Liver (tissue), 8 donors: ENCODE measurements at regions not wholly inside any gene's neighbourhood (a gene's known extent, or its start where the extent isn't known, plus 50 kb on each side); places are given as distances from the start of the nearest gene placed in this dataset.

Experiments
- DNase-seq: peaks from one replicate; pipeline ENCODE4 v3.0.0-alpha.2; 2017; ENCODE audit warnings: low spot score
- H3K27ac ChIP-seq, 2 donors: one replicate each; pipeline ENCODE4 v1.7.0; 2013; ENCODE audit warnings: inconsistent platforms in 2 of 2, low read length in 2 of 2, control low read depth in 1 of 2, low read depth in 1 of 2, mild to moderate bottlenecking in 1 of 2
- H3K27me3 ChIP-seq, 4 donors: one replicate each; pipeline versions ENCODE4 v1.6.1 to v1.7.0; 2013; ENCODE audit warnings: low read length in 3 of 4, inconsistent platforms in 1 of 4, mild to moderate bottlenecking in 1 of 4, moderate library complexity in 1 of 4; ENCODE audit not compliant: control insufficient read depth in 4 of 4, insufficient read depth in 4 of 4
- H3K36me3 ChIP-seq, 4 donors: one replicate each; pipeline versions ENCODE4 v1.6.1 to v1.7.0; 2013; ENCODE audit warnings: low read length in 3 of 4, mild to moderate bottlenecking in 3 of 4, low read depth in 1 of 4, moderate library complexity in 1 of 4; ENCODE audit not compliant: control insufficient read depth in 4 of 4, insufficient read depth in 3 of 4
- H3K4me1 ChIP-seq, 4 donors: one replicate each; pipeline versions ENCODE4 v1.6.1 to v1.7.0; 2013; ENCODE audit warnings: low read length in 3 of 4, mild to moderate bottlenecking in 3 of 4, moderate library complexity in 1 of 4; ENCODE audit not compliant: control insufficient read depth in 4 of 4, insufficient read depth in 4 of 4
- H3K4me3 ChIP-seq, 3 donors: one replicate each; pipeline versions ENCODE4 v1.6.1 to v1.7.0; 2013; ENCODE audit warnings: low read length in 3 of 3, control low read depth in 1 of 3, low read depth in 1 of 3, mild to moderate bottlenecking in 1 of 3
- H3K9ac ChIP-seq, 2 donors: one replicate each; pipeline ENCODE4 v1.7.0; 2013; ENCODE audit warnings: low read length in 2 of 2, mild to moderate bottlenecking in 2 of 2, moderate library complexity in 2 of 2, control low read depth in 1 of 2, low read depth in 1 of 2
- H3K9me3 ChIP-seq, 4 donors: one replicate each; pipeline versions ENCODE4 v1.6.1 to v1.7.0; 2013; ENCODE audit warnings: low read length in 3 of 4; ENCODE audit not compliant: control insufficient read depth in 4 of 4
- ATF3 ChIP-seq: IDR thresholded peaks from 2 replicates; pipeline ENCODE4 v1.6.1; 2016; ENCODE audit warnings: antibody characterized with exemption
- CTCF ChIP-seq: fragments of 150-350 bp; IDR thresholded peaks from 2 replicates; pipeline ENCODE4 v1.5.1; 2017; ENCODE audit warnings: improper control_type of control experiment, low read depth, low read length; ENCODE audit not compliant: missing input control
- EGR1 ChIP-seq, 2 donors: IDR thresholded peaks; 2 replicates each; pipeline ENCODE4 v1.6.1; 2016 to 2018; ENCODE audit warnings: antibody characterized with exemption in 2 of 2, low read depth in 2 of 2
- FOXA1 ChIP-seq: IDR thresholded peaks from 2 replicates; pipeline ENCODE4 v1.6.1; 2016; ENCODE audit warnings: antibody characterized with exemption
- GABPA ChIP-seq, 2 donors: IDR thresholded peaks in 1 of 2; conservative IDR thresholded peaks in 1 of 2; 2 replicates each; pipeline ENCODE4 v1.6.1; 2016; ENCODE audit warnings: antibody characterized with exemption in 2 of 2, mild to moderate bottlenecking in 1 of 2, moderate library complexity in 1 of 2
- HNF4A ChIP-seq, 2 donors: conservative IDR thresholded peaks; 2 replicates each; pipeline ENCODE4 v1.6.1; 2016; ENCODE audit warnings: antibody characterized with exemption in 2 of 2, mild to moderate bottlenecking in 2 of 2
- HNF4G ChIP-seq: IDR thresholded peaks from 2 replicates; pipeline ENCODE4 v1.6.1; 2016; ENCODE audit warnings: antibody characterized with exemption
- JUND ChIP-seq, 2 donors: IDR thresholded peaks; 2 replicates each; pipeline ENCODE4 v1.6.1; 2016; ENCODE audit warnings: antibody characterized with exemption in 2 of 2
- MAX ChIP-seq: IDR thresholded peaks from 2 replicates; pipeline ENCODE4 v1.6.1; 2016; ENCODE audit warnings: antibody characterized with exemption
- NR2F2 ChIP-seq: IDR thresholded peaks from 2 replicates; pipeline ENCODE4 v1.6.1; 2016; ENCODE audit warnings: antibody characterized with exemption
- RAD21 ChIP-seq, 2 donors: IDR thresholded peaks; 2 replicates each; pipeline ENCODE4 v1.6.1; 2016; ENCODE audit warnings: antibody characterized with exemption in 2 of 2, mild to moderate bottlenecking in 2 of 2
- REST ChIP-seq: IDR thresholded peaks from 2 replicates; pipeline ENCODE4 v1.6.1; 2016; ENCODE audit warnings: antibody characterized with exemption, mild to moderate bottlenecking
- RXRA ChIP-seq, 2 donors: IDR thresholded peaks; 2 replicates each; pipeline ENCODE4 v1.6.1; 2017 to 2018; ENCODE audit warnings: antibody characterized with exemption in 2 of 2, mild to moderate bottlenecking in 1 of 2
- SP1 ChIP-seq: IDR thresholded peaks from 2 replicates; pipeline ENCODE4 v1.6.1; 2018; ENCODE audit warnings: antibody characterized with exemption, mild to moderate bottlenecking
- TAF1 ChIP-seq: conservative IDR thresholded peaks from 2 replicates; pipeline ENCODE4 v1.6.1; 2016; ENCODE audit warnings: antibody characterized with exemption, mild to moderate bottlenecking
- YY1 ChIP-seq: IDR thresholded peaks from 2 replicates; pipeline ENCODE4 v1.6.1; 2016; ENCODE audit warnings: antibody characterized with exemption, mild to moderate bottlenecking
- ZBTB33 ChIP-seq: IDR thresholded peaks from 2 replicates; pipeline ENCODE4 v1.6.1; 2016; ENCODE audit warnings: antibody characterized with exemption
- WGBS: extraction: QIAGEN DNeasy Blood & Tissue Kit; methylation state at CpG from one replicate; pipeline ENCODE4 v1.1.7; 2013; 5-methylcytosine and 5-hydroxymethylcytosine counted together
- donor health status: healthy.
- donor health status: healthy.
- donor health status: healthy.
- donor health status: healthy.
- donor health status: healthy.

- no peaks in the 10 kb centered on the region for H3K36me3 ChIP-seq
- H3K27me3 ChIP-seq: no peaks in the 10 kb centered on the region
- no peak overlapping the region for H3K9ac ChIP-seq
- no peaks in the 10 kb centered on the region for H3K4me1 ChIP-seq
- no peak overlapping the region for H3K4me3 ChIP-seq
- DNase-seq: no peak
- 91% methylated on average over 5 of the region's 5 CpGs for WGBS
- TF ChIP-seq YY1 (no peak), EGR1 (IDR thresholded peaks at IDR 0.05; ENCODE audit: low read depth in 2 of 2) (no peak), RXRA (IDR thresholded peaks at IDR 0.05) (no peak), ATF3 (no peak), JUND (IDR thresholded peaks at IDR 0.05) (no peak), RAD21 (IDR thresholded peaks at IDR 0.05) (no peak), ZBTB33 (no peak), GABPA (IDR thresholded peaks at IDR 0.05 in 1 of 2, conservative IDR thresholded peaks at IDR 0.05 in 1 of 2) (no peak), HNF4A (conservative IDR thresholded peaks at IDR 0.05) (no peak), TAF1 (no peak), REST (no peak), NR2F2 (no peak), FOXA1 (no peak), MAX (no peak), CTCF (no peak), SP1 (no peak)
- no peak overlapping the region for H3K27ac ChIP-seq
- H3K9me3 ChIP-seq: no peaks in the 10 kb centered on the region
Measured at GRCh38 chr5:141795421-141795820, 82.8 kb downstream of the PCDH1 start.

- Histone ChIP-seq H3K27ac (no peak overlapping the region), H3K9ac (no peak overlapping the region), H3K27me3 (no peaks in the 10 kb centered on the region), H3K36me3 (no peaks in the 10 kb centered on the region), H3K4me3 (no peak overlapping the region), H3K4me1 (no peaks in the 10 kb centered on the region), H3K9me3 (no peaks in the 10 kb centered on the region)
- 75% methylated on average over 4 of the region's 4 CpGs for WGBS
- no peak for DNase-seq
- TF ChIP-seq JUND (IDR thresholded peaks at IDR 0.05): no peak
- TF ChIP-seq NR2F2: no peak
- TF ChIP-seq TAF1: no peak
- no peak for TF ChIP-seq REST
- no peak for TF ChIP-seq GABPA (IDR thresholded peaks at IDR 0.05 in 1 of 2, conservative IDR thresholded peaks at IDR 0.05 in 1 of 2)
- no peak for TF ChIP-seq ZBTB33
- no peak for TF ChIP-seq HNF4G
- no peak for TF ChIP-seq RXRA (IDR thresholded peaks at IDR 0.05)
Measured at GRCh38 chr5:141793881-141794280, 84.3 kb downstream of the PCDH1 start.
